ENCODE measurements at regions not wholly inside any gene's neighbourhood (a gene's known extent, or its start where the extent isn't known, plus 50 kb on each side); places are given as distances from the start of the nearest gene placed in this dataset.

GRCh38 chr11:116352881-116353280 is 419.9 kb downstream of the BUD13 start:
- TF ChIP-seq CTCF (IDR thresholded peaks at IDR 0.05): no peak
- no peak for TF ChIP-seq POLR2AphosphoS5 (IDR thresholded peaks at IDR 0.05)

Measured in prostate gland (tissue), 2 donors.